H1 (cell line): ENCODE measurements at regions not wholly inside any gene's neighbourhood (a gene's known extent, or its start where the extent isn't known, plus 50 kb on each side); places are given as distances from the start of the nearest gene placed in this dataset.

Experiments used
- ATF2 ChIP-seq: IDR thresholded peaks from 2 replicates; pipeline ENCODE4 v1.6.1; 2012; ENCODE audit warnings: low read length, inconsistent platforms
- CBX5 ChIP-seq: fragments of 300-800, 300-1000 bp; sonication (generic); IDR thresholded peaks from 2 replicates; pipeline ENCODE4 v1.7.1; 2016; ENCODE audit warnings: antibody characterized with exemption, low read length, low read depth
- CHD1 ChIP-seq: IDR thresholded peaks from 2 replicates; pipeline ENCODE4 v1.6.1; 2012; ENCODE audit warnings: low read depth, low read length, improper control_type of control experiment
- CTBP2 ChIP-seq: IDR thresholded peaks from 2 replicates; pipeline ENCODE4 v1.7.0; 2011; ENCODE audit warnings: borderline replicate concordance, mild to moderate bottlenecking, moderate library complexity, mixed read lengths, low read length; ENCODE audit not compliant: insufficient read depth, insufficient read length
- JUND ChIP-seq: IDR thresholded peaks from 2 replicates; pipeline ENCODE4 v1.6.1; 2011; ENCODE audit warnings: mild to moderate bottlenecking, improper control_type of control experiment, low read length
- POLR2A ChIP-seq, 2 experiments: IDR thresholded peaks; 1 replicate in 1 of 2; 2 replicates in 1 of 2; pipeline ENCODE4 v1.6.1; 2011; ENCODE audit warnings: low read depth in 2 of 2, low read length in 2 of 2, mild to moderate bottlenecking in 2 of 2; ENCODE audit errors: control extremely low read depth in 1 of 2
- POU5F1 ChIP-seq: IDR thresholded peaks from 2 replicates; pipeline ENCODE4 v1.6.1; 2011; ENCODE audit warnings: low read depth, mild to moderate bottlenecking, low read length, moderate library complexity
- TAF7 ChIP-seq: optimal IDR thresholded peaks from 2 replicates; pipeline ENCODE3; 2011; ENCODE audit warnings: low read depth, mild to moderate bottlenecking, inconsistent platforms, low read length, moderate library complexity, borderline replicate concordance

- no peak for TF ChIP-seq CTBP2
- TF ChIP-seq TAF7: no peak
- no peak for TF ChIP-seq POLR2A (IDR thresholded peaks at IDR 0.05; ENCODE audit: control extremely low read depth in 1 of 2, low read depth in 2 of 2, low read length in 2 of 2)
- TF ChIP-seq CHD1: no peak
- no peak for TF ChIP-seq JUND
- TF ChIP-seq POU5F1: no peak
- no peak for TF ChIP-seq CBX5
- TF ChIP-seq ATF2: no peak
These were observed 193.9 kb downstream of the OMA1 start (continued) for GRCh38 chr1:58352476-58353092.
